ENCODE measurements at regions not wholly inside any gene's neighbourhood (a gene's known extent, or its start where the extent isn't known, plus 50 kb on each side); places are given as distances from the start of the nearest gene placed in this dataset.

- DNase-seq (no peak), ATAC-seq (peak in 1 of 2 donors; percentile 25)
- intact Hi-C loops (cut with DNase I): no loop called here
- Histone ChIP-seq H3K36me3 (no peaks in the 10 kb centered on the region), H3K27ac (no peak overlapping the region), H3K9me3 (no peaks in the 10 kb centered on the region), H3K27me3 (ENCODE audit: low read depth) (no peaks in the 10 kb centered on the region), H3K4me1 (peaks cover 6% of the 10 kb centered on the region), H3K4me3 (no peak overlapping the region)
- TF ChIP-seq CTCF (IDR thresholded peaks at IDR 0.05): no peak
Measured at GRCh38 chr14:71380271-71380670, 473.0 kb downstream of the PCNX1 start.

DNA sequence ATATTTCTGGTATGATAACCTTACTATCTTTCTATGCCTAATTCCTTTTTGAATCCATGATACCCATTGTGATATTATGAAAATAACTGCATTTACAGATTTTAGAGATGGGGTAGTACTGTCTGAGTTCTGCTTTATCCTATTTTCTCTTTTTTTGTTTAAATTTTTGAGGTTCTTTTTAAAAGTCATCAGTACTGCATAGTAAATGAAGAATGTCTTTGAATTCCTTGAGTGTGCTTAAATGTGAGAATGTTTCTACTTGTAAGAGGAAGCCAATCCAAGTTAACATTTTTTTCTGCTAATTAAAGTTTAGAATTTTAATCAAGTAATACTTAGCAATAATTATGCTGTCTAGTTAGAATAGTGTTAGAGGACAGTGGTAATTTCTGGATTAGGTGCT is 474.6 kb downstream of the PCNX1 start:
- H3K4me1 ChIP-seq: peaks cover 6% of the 10 kb centered on the region
- H3K27ac ChIP-seq: no peak overlapping the region
- H3K4me3 ChIP-seq: no peak overlapping the region

DNA sequence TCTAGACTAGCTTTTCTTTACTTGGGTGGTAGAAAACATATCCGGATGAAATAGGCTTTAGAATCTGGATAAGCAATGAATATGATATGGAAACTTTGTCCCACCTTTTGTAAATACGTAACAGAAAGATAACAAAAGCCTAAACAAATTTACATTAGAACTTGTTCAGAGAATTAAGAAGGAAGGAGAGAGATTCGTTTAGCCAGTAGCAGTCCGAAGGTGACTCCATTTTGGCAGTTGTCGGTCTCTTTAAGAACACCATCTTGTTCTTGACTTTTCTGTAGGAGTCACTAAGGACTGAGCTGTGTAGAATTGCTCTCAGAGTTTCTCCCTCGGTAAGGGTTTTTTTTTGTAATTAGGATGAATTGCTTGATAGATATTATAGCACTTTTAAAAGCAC is 475.1 kb downstream of the PCNX1 start:
- Histone ChIP-seq H3K9me3 (no peaks in the 10 kb centered on the region), H3K36me3 (no peaks in the 10 kb centered on the region), H3K4me3 (no peak overlapping the region), H3K4me1 (peaks cover 6% of the 10 kb centered on the region), H3K27ac (no peak overlapping the region), H3K27me3 (ENCODE audit: low read depth) (no peaks in the 10 kb centered on the region)
- intact Hi-C loops (cut with DNase I): no loop called here
- TF ChIP-seq CTCF (IDR thresholded peaks at IDR 0.05): no peak
- ATAC-seq (no peak), DNase-seq (no peak)

More for the DNA sequence above, 474.6 kb downstream of the PCNX1 start:
- H3K36me3 ChIP-seq: no peaks in the 10 kb centered on the region
- no peaks in the 10 kb centered on the region for H3K9me3 ChIP-seq
- no peak for TF ChIP-seq CTCF (IDR thresholded peaks at IDR 0.05)
- no peaks in the 10 kb centered on the region for H3K27me3 ChIP-seq (ENCODE audit: low read depth)
- ATAC-seq: no peak
- DNase-seq: no peak
- intact Hi-C loops (cut with DNase I): no loop called here

DNA sequence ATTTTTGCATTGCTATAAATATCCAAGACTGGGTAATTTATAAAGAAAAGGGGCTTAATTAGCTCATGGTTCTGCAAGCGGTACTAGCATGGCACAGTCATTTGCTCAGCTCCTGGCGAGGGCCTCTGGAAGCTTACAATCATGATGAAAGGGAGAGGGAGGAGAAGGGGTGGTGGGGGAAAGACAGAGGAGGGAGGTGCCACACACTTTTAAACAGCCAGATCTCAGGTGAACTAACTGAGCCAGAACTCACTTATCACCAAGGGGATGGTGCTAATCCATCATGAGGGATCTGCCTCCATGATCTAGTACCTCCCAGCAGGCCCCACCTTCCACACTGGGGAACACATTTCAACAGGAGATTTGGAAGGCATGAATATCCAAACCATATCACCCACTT is 476.3 kb downstream of the PCNX1 start:
- no peaks in the 10 kb centered on the region for H3K9me3 ChIP-seq
- no peaks in the 10 kb centered on the region for H3K36me3 ChIP-seq
- DNase-seq: no peak
- peaks cover 6% of the 10 kb centered on the region for H3K4me1 ChIP-seq
- ATAC-seq: no peak
- no peak overlapping the region for H3K27ac ChIP-seq
- no peak for TF ChIP-seq CTCF (IDR thresholded peaks at IDR 0.05)
- intact Hi-C loops (cut with DNase I): no loop called here
- no peaks in the 10 kb centered on the region for H3K27me3 ChIP-seq (ENCODE audit: low read depth)
- no peak overlapping the region for H3K4me3 ChIP-seq

DNA sequence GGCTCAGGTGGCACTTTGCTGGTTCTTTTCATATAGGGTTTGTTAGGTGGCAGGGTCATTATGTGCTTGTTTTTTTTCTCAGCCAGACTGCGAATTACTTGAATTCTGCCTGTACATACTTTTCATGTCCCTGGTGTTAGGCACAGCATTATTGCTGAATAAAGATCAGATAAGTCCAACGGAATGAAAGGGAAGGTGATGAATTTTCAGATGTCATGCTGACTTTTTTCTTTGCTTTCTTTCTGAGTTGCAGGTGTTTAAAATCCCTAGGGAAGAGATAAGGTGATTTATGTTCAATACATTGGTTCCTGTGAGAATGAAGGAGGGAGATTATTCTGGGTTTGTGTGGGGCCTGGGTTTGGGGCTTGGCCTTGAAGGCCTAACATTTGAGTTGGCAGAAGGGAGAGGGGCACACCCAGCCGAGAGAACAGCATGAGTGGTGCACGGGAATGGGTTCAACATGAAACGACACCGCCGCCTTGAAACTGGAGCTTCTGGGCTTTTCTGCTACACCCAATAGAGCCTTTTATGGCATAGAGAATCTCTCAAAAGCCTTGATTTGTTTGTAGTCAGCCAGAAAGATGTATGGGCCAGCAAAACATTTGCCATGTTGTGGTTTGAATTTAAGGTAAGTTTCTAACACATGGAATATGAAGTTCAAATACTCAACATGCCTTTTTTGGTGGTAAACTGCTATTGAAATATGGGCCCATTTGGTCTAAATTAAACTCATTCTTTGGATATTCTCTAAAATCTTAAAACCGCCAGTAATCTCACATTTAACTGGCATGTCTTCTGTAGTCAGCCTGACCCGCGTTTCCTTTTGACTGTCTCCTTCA is 477.0 kb downstream of the PCNX1 start:
- ATAC-seq: no peak
- Histone ChIP-seq H3K4me1 (peaks cover 6% of the 10 kb centered on the region), H3K4me3 (no peak overlapping the region), H3K36me3 (no peaks in the 10 kb centered on the region), H3K27me3 (ENCODE audit: low read depth) (no peaks in the 10 kb centered on the region), H3K27ac (no peak overlapping the region), H3K9me3 (no peaks in the 10 kb centered on the region)
- no peak for DNase-seq
- TF ChIP-seq CTCF (IDR thresholded peaks at IDR 0.05): no peak
- intact Hi-C loops (cut with DNase I): no loop called here
